Panc1 (cell line): ENCODE measurements at regions not wholly inside any gene's neighbourhood (a gene's known extent, or its start where the extent isn't known, plus 50 kb on each side); places are given as distances from the start of the nearest gene placed in this dataset.

Experiments used
- ATAC-seq: fragments of 200-7000 bp; cut with Tn5 transposase; 2 replicates; pipeline ENCODE4 v1.9.1; 2020; ENCODE audit warnings: mild to moderate bottlenecking, moderate library complexity
- BruUV-seq: library from RNA; stranded (reverse); fragments of 400-500 nt; replicated peaks from 2 replicates; lab custom pipeline; 2021; lab: Mats Ljungman, UMichigan
- CTCF ChIA-PET: fragments of 300-600 bp; sonication (Branson Sonifier 250); formaldehyde crosslinking; loops from one replicate; lab custom pipeline; 2022; ENCODE audit warnings: antibody characterized with exemption; lab: Charles Lee
- POLR2A ChIA-PET: fragments of 300-600 bp; sonication (Branson Sonifier 250); formaldehyde crosslinking; loops from one replicate; lab custom pipeline; 2022; ENCODE audit warnings: antibody characterized with exemption; lab: Charles Lee
- DNase-seq: peaks from one replicate; pipeline ENCODE4 v3.0.0-alpha.2; 2010; ENCODE audit warnings: low read depth, low spot score
- H3K27ac ChIP-seq: 2 replicates; pipeline ENCODE4 v1.5.1; 2011; ENCODE audit warnings: mild to moderate bottlenecking, low read length, inconsistent platforms
- H3K27me3 ChIP-seq: fragments of 200-500 bp; sonication (Bioruptor generic); 2 replicates; pipeline ENCODE4 v1.6.0; 2014; ENCODE audit warnings: low read length, inconsistent platforms; ENCODE audit not compliant: control insufficient read depth, insufficient read depth
- H3K36me3 ChIP-seq: fragments of 200-500 bp; sonication (Bioruptor generic); 2 replicates; pipeline ENCODE4 v1.5.1; 2014; ENCODE audit warnings: inconsistent platforms, mild to moderate bottlenecking, low read length, moderate library complexity; ENCODE audit not compliant: control insufficient read depth, insufficient read depth
- H3K4me1 ChIP-seq: 2 replicates; pipeline ENCODE4 v1.5.1; 2011; ENCODE audit warnings: inconsistent platforms, mild to moderate bottlenecking, low read length, moderate library complexity; ENCODE audit not compliant: control insufficient read depth, insufficient read depth
- H3K4me3 ChIP-seq, 2 experiments: 2 replicates each; pipeline ENCODE4 v1.5.1; 2011 to 2012; ENCODE audit warnings: low read depth in 2 of 2, low read length in 2 of 2, mild to moderate bottlenecking in 2 of 2, inconsistent platforms in 1 of 2, moderate library complexity in 1 of 2
- H3K9me3 ChIP-seq: fragments of 200-500 bp; sonication (Bioruptor generic); 2 replicates; pipeline ENCODE4 v1.5.1; 2014; ENCODE audit warnings: low read depth, mild to moderate bottlenecking, inconsistent platforms, low read length, moderate library complexity; ENCODE audit not compliant: control insufficient read depth, insufficient read depth
- REST ChIP-seq, 2 experiments: IDR thresholded peaks; 2 replicates each; pipeline ENCODE4 v1.6.1; 2011 to 2012; ENCODE audit warnings: low read depth in 2 of 2, control low read depth in 1 of 2, low read length in 1 of 2, mild to moderate bottlenecking in 1 of 2, moderate library complexity in 1 of 2; ENCODE audit not compliant: insufficient read depth in 1 of 2
- in situ Hi-C: cut with HindIII; loops from 2 replicates; pipeline ENCODE4 v1.10.0; 2016; ENCODE audit warnings: low sequenced_read_pairs, low pct_unique_long_range_greater_than_20kb
- intact Hi-C: fragments of 100-400 bp; cut with micrococcal nuclease; formaldehyde crosslinking; loops from one replicate; pipeline ENCODE4 v1.10.0; 2022; ENCODE audit not compliant: unreplicated experiment
- TF ChIP-seq, protein P1 (sequence below): fragments of 450-650 bp; IDR thresholded peaks from 2 replicates; pipeline ENCODE4 v1.5.1; 2017; ENCODE audit warnings: mild to moderate bottlenecking

GRCh38 chrX:155779831-155780230 lies 101.3 kb upstream of the VAMP7 start:
- ATAC-seq: no peak
- Histone ChIP-seq H3K9me3 (no peaks in the 10 kb centered on the region), H3K27me3 (no peaks in the 10 kb centered on the region; the same call in 1 of the 2 replicates), H3K27ac (no peak overlapping the region), H3K36me3 (no peaks in the 10 kb centered on the region), H3K4me1 (no peaks in the 10 kb centered on the region), H3K4me3 (no peak overlapping the region)
- POLR2A ChIA-PET: no interaction called here
- no peak for DNase-seq
- intact Hi-C loops (no loop called here), in situ Hi-C loops (no loop called here)
- TF ChIP-seq, protein P1, sequence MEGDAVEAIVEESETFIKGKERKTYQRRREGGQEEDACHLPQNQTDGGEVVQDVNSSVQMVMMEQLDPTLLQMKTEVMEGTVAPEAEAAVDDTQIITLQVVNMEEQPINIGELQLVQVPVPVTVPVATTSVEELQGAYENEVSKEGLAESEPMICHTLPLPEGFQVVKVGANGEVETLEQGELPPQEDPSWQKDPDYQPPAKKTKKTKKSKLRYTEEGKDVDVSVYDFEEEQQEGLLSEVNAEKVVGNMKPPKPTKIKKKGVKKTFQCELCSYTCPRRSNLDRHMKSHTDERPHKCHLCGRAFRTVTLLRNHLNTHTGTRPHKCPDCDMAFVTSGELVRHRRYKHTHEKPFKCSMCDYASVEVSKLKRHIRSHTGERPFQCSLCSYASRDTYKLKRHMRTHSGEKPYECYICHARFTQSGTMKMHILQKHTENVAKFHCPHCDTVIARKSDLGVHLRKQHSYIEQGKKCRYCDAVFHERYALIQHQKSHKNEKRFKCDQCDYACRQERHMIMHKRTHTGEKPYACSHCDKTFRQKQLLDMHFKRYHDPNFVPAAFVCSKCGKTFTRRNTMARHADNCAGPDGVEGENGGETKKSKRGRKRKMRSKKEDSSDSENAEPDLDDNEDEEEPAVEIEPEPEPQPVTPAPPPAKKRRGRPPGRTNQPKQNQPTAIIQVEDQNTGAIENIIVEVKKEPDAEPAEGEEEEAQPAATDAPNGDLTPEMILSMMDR: no peak
- CTCF ChIA-PET: no interaction called here
- BruUV-seq: no TSS peak

- H3K27me3 ChIP-seq: no peaks in the 10 kb centered on the region; the same call in 1 of the 2 replicates
Observed at GRCh38 chrX:155778844-155779553, 102.1 kb upstream of the VAMP7 start.

More at GRCh38 chrX:155778844-155779553, 102.1 kb upstream of the VAMP7 start:
- TF ChIP-seq REST (IDR thresholded peaks at IDR 0.05; ENCODE audit: insufficient read depth in 1 of 2, low read depth in 2 of 2, low read length in 1 of 2): no peak
- TF ChIP-seq, protein P1: no peak
- no peaks in the 10 kb centered on the region for H3K4me1 ChIP-seq
- ChIA-PET POLR2A (no interaction called here), CTCF (no interaction called here)
- H3K27ac ChIP-seq: no peak overlapping the region
- no peak overlapping the region for H3K4me3 ChIP-seq
- no peaks in the 10 kb centered on the region for H3K9me3 ChIP-seq
- DNase-seq: no peak
- intact Hi-C loops (no loop called here), in situ Hi-C loops (no loop called here)
- H3K36me3 ChIP-seq: no peaks in the 10 kb centered on the region
- no peak for ATAC-seq
- BruUV-seq: no TSS peak
